ENCODE measurements at regions not wholly inside any gene's neighbourhood (a gene's known extent, or its start where the extent isn't known, plus 50 kb on each side); places are given as distances from the start of the nearest gene placed in this dataset.

DNA sequence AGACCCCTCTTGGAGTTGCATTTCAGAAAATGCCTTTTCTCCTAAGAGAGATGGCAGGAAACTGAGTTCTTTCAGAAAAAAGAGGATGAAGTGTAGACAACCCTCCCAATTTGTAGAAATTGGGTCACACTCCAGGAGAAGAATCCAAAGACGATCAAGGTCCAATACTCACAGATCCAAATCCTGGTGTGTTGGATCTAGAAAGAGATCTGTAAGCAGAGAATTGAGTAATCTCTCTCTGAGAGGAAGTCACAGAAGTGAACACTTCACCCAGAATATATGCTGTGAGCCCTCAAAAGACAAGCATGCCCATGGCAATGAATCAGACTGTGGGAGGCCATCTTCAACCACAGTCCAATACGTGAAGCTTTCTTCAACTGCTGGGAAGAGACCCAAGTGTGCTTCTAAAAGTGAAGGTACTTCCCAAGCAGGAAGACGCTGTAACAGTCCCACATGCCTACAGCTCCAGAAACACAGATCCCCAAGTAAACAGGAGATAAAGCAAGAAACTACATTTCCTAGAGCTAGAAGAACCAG is 182.7 kb downstream of the SMC2 start:
- ChIA-PET CTCF (interaction anchor here (0.7 kb wide), 1 partner anchor 21 kb away, joined by 3 read pairs; no protein-coding TSS in a partner anchor), POLR2A (no interaction called here)
- DNase-seq (ENCODE audit: extremely low spot score), result no peak
- TF ChIP-seq, protein P1, sequence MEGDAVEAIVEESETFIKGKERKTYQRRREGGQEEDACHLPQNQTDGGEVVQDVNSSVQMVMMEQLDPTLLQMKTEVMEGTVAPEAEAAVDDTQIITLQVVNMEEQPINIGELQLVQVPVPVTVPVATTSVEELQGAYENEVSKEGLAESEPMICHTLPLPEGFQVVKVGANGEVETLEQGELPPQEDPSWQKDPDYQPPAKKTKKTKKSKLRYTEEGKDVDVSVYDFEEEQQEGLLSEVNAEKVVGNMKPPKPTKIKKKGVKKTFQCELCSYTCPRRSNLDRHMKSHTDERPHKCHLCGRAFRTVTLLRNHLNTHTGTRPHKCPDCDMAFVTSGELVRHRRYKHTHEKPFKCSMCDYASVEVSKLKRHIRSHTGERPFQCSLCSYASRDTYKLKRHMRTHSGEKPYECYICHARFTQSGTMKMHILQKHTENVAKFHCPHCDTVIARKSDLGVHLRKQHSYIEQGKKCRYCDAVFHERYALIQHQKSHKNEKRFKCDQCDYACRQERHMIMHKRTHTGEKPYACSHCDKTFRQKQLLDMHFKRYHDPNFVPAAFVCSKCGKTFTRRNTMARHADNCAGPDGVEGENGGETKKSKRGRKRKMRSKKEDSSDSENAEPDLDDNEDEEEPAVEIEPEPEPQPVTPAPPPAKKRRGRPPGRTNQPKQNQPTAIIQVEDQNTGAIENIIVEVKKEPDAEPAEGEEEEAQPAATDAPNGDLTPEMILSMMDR (IDR thresholded peaks at IDR 0.05; ENCODE audit: control extremely low read depth, extremely low read depth, low read depth, missing control alignments), result no peak

DNA sequence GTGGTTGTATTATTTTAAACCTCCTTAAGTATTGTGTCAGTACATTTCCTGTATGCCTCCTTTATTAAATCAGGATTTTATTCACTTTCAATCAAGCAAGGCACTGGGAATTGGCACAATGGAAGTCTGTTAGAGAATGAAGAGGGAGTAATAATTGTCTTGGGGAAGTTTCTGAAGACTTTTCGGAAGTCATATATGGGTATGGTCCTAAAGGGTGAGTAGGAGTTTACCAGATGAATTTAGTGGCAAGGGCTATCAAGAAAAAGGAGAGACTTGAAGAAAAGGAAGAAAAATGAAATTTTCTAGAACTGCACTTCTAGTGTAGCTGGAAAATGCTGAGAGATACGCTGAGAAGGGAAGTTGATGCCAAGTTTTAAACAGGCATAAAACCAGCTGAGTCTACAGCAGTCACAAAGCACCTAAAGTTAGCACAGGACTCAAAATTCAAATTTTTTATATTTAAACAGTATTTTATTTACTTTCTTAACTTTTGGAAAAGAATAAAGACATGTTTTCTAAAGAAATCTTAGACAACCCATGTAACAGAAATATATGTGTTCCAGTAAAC is 184.9 kb downstream of the SMC2 start:
- POLR2A ChIA-PET, result no interaction called here

DNA sequence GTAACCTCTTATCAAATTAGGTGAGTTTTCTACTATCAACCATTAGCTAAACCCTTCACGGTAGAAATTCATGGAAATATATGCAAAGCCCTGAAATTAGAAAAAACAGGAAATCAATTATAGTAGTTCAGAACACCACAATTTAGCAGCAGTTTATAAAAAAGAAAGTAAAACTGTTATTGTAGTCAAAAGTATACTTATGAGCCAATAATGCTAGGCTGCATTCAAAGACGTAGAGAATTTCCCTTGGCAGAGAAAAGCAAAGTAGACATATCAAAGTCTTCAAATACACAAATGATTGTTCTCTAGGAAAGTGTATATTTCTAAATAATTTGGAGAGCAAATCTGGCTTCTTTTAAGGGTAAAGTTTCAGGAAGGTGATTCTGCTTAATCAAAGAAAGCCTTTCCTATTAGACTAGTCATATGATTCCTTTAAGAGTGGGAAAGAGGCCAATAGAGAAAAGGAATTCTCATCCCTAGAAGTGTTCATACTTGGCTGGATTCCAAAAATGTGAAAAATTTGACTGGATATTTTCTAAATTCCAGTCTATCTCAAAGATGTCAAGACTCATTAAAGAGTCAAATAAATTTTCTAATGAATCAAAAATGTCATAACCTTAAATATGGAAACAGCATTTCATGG is 185.5 kb downstream of the SMC2 start:
- DNase-seq (ENCODE audit: extremely low spot score), result no peak
- POLR2A ChIA-PET, result no interaction called here
- CTCF ChIA-PET, result interaction anchor here (1.1 kb wide), 1 partner anchor 34 kb away, joined by 3 read pairs; no protein-coding TSS in a partner anchor
- TF ChIP-seq, protein P1 (IDR thresholded peaks at IDR 0.05; ENCODE audit: control extremely low read depth, extremely low read depth, low read depth, missing control alignments), result no peak

More for the DNA sequence above, 184.9 kb downstream of the SMC2 start:
- TF ChIP-seq, protein P1 (IDR thresholded peaks at IDR 0.05; ENCODE audit: control extremely low read depth, extremely low read depth, low read depth, missing control alignments), result no peak
- no peak for DNase-seq (ENCODE audit: extremely low spot score)
- CTCF ChIA-PET, result no interaction called here

DNA sequence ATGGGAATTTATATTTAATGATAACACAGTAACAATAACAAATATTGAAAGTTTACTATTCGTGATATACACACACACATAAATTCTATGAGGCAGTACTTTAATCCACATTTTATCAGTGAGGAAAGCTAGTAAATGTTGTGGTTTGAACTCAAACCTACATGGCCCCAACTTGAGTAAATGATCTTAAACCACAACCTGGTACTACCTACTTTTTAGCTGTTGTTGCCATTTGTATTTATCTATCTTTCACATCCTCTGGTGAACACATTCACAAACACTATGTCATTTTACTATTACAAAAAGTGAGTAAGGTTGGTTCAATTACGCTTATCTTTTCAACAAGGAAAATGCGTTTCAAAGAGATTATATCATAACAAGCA is 186.1 kb downstream of the SMC2 start:
- ChIA-PET POLR2A (no interaction called here), CTCF (interaction anchor here (1.1 kb wide), 1 partner anchor 33 kb away, joined by 3 read pairs; no protein-coding TSS in a partner anchor)
- TF ChIP-seq, protein P1 (IDR thresholded peaks at IDR 0.05; ENCODE audit: control extremely low read depth, extremely low read depth, low read depth, missing control alignments), result no peak
- no peak for DNase-seq (ENCODE audit: extremely low spot score)

DNA sequence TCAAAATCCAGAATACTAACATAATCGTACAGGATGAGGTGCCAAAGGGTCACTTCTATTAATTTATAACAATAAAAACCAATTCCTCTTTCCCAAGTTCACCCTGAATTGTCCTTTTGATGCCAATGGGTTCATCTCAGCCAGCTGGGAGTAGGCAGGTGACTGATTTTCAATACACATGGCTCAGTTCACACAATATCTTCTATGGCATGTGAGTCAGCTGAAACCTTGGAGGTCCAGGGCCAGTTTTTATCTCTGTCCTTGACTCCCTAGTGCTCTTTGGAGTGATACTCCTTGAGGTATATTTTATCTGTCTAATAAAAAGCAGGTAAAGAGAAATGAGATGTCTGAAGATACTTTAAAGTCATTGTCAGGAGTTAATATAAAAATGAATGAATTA is 186.6 kb downstream of the SMC2 start:
- no peak for DNase-seq (ENCODE audit: extremely low spot score)
- POLR2A ChIA-PET, result no interaction called here
- CTCF ChIA-PET, result interaction anchor here (1.1 to 1.2 kb wide), 2 partner anchors 11 to 32 kb away, joined by 3 read pairs; no protein-coding TSS in a partner anchor
- TF ChIP-seq, protein P1 (IDR thresholded peaks at IDR 0.05; ENCODE audit: control extremely low read depth, extremely low read depth, low read depth, missing control alignments), result no peak

DNA sequence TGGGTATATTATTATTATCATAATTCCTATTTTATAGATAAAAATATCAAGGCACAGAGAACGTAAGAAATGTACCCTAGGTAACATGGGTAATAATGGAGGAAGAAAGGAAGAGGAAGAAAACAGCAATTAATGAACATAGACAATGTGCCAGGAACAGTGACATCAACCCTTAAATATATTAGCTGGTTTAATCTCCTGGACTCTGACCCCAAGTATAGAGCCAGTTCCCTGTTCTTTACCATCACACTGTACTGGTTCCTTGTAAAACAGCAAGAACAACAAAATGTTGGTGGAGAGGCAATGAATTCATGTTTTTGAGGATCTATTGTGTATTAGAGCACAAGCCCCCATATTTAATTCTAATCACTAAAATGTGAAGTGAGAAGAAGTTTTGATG is 192.1 kb downstream of the SMC2 start:
- CTCF ChIA-PET, result interaction anchor here (1.0 to 1.5 kb wide), 2 partner anchors 8 to 227 kb away, joined by 3 to 5 read pairs; no protein-coding TSS in a partner anchor
- POLR2A ChIA-PET, result no interaction called here
- no peak for DNase-seq (ENCODE audit: extremely low spot score)
- TF ChIP-seq, protein P1 (IDR thresholded peaks at IDR 0.05; ENCODE audit: control extremely low read depth, extremely low read depth, low read depth, missing control alignments), result no peak

Data from GM10248 (cell line).